ENCODE measurements at regions not wholly inside any gene's neighbourhood (a gene's known extent, or its start where the extent isn't known, plus 50 kb on each side); places are given as distances from the start of the nearest gene placed in this dataset.

- no peak for DNase-seq (ENCODE audit: low read depth, low spot score)
- H3K4me1 ChIP-seq (ENCODE audit: insufficient read depth, insufficient read length) = peaks cover 12% of the 10 kb centered on the region
- H3K36me3 ChIP-seq (ENCODE audit: insufficient read depth, insufficient read length, low read length) = no peaks in the 10 kb centered on the region
- no peak overlapping the region for H3K4me3 ChIP-seq (ENCODE audit: insufficient read length, low read depth)
- no peaks in the 10 kb centered on the region for H3K9me3 ChIP-seq (ENCODE audit: insufficient read depth, low read length)
- no peak overlapping the region for H3K9ac ChIP-seq (ENCODE audit: insufficient read length, low read depth)
- H3K27me3 ChIP-seq (ENCODE audit: insufficient read depth, insufficient read length) = no peaks in the 10 kb centered on the region
- TF ChIP-seq ZNF274 (IDR thresholded peaks at IDR 0.05; ENCODE audit: low read depth, low read length) (no peak), SUZ12 (IDR thresholded peaks at IDR 0.05; ENCODE audit: extremely low read depth, insufficient read depth, insufficient read length) (no peak), YY1 (IDR thresholded peaks at IDR 0.05; ENCODE audit: insufficient read depth, insufficient read length) (no peak)
Observed at GRCh38 chr1:29703596-29704370, 467.5 kb downstream of the PTPRU start.

- TF ChIP-seq SUZ12 (IDR thresholded peaks at IDR 0.05; ENCODE audit: extremely low read depth, insufficient read depth, insufficient read length) (no peak), ZNF274 (IDR thresholded peaks at IDR 0.05; ENCODE audit: low read depth, low read length) (no peak), YY1 (IDR thresholded peaks at IDR 0.05; ENCODE audit: insufficient read depth, insufficient read length) (no peak)
- Histone ChIP-seq H3K4me1 (ENCODE audit: insufficient read depth, insufficient read length) (peaks cover 17% of the 10 kb centered on the region), H3K4me3 (ENCODE audit: insufficient read length, low read depth) (no peak overlapping the region), H3K9ac (ENCODE audit: insufficient read length, low read depth) (no peak overlapping the region), H3K27me3 (ENCODE audit: insufficient read depth, insufficient read length) (no peaks in the 10 kb centered on the region), H3K36me3 (ENCODE audit: insufficient read depth, insufficient read length, low read length) (no peaks in the 10 kb centered on the region), H3K9me3 (ENCODE audit: insufficient read depth, low read length) (no peaks in the 10 kb centered on the region)
- no peak for DNase-seq (ENCODE audit: low read depth, low spot score)
Observed at GRCh38 chr1:29700491-29700890, 464.2 kb downstream of the PTPRU start.

GRCh38 chr1:29698626-29699025, 462.3 kb downstream of the PTPRU start:
- Histone ChIP-seq H3K9me3 (ENCODE audit: insufficient read depth, low read length) (0 out of 2 replicates have a peak, but pooled peaks cover 4% of the 10 kb centered on the region), H3K27me3 (ENCODE audit: insufficient read depth, insufficient read length) (no peaks in the 10 kb centered on the region), H3K4me1 (ENCODE audit: insufficient read depth, insufficient read length) (peaks cover 14% of the 10 kb centered on the region), H3K9ac (ENCODE audit: insufficient read length, low read depth) (no peak overlapping the region), H3K36me3 (ENCODE audit: insufficient read depth, insufficient read length, low read length) (no peaks in the 10 kb centered on the region), H3K4me3 (ENCODE audit: insufficient read length, low read depth) (no peak overlapping the region)
- DNase-seq (ENCODE audit: low read depth, low spot score) = no peak
- TF ChIP-seq ZNF274 (IDR thresholded peaks at IDR 0.05; ENCODE audit: low read depth, low read length) (no peak), SUZ12 (IDR thresholded peaks at IDR 0.05; ENCODE audit: extremely low read depth, insufficient read depth, insufficient read length) (no peak), YY1 (IDR thresholded peaks at IDR 0.05; ENCODE audit: insufficient read depth, insufficient read length) (no peak)

- peak; percentile 68 for DNase-seq (ENCODE audit: low read depth, low spot score)
- H3K36me3 ChIP-seq (ENCODE audit: insufficient read depth, insufficient read length, low read length) = no peaks in the 10 kb centered on the region
- TF ChIP-seq YY1 (IDR thresholded peaks at IDR 0.05; ENCODE audit: insufficient read depth, insufficient read length) (no peak), SUZ12 (IDR thresholded peaks at IDR 0.05; ENCODE audit: extremely low read depth, insufficient read depth, insufficient read length) (no peak), ZNF274 (IDR thresholded peaks at IDR 0.05; ENCODE audit: low read depth, low read length) (no peak)
- H3K4me1 ChIP-seq (ENCODE audit: insufficient read depth, insufficient read length) = peaks cover 14% of the 10 kb centered on the region
- H3K9ac ChIP-seq (ENCODE audit: insufficient read length, low read depth) = no peak overlapping the region
- 0 out of 2 replicates have a peak, but pooled peaks cover 4% of the 10 kb centered on the region for H3K9me3 ChIP-seq (ENCODE audit: insufficient read depth, low read length)
- no peaks in the 10 kb centered on the region for H3K27me3 ChIP-seq (ENCODE audit: insufficient read depth, insufficient read length)
- no peak overlapping the region for H3K4me3 ChIP-seq (ENCODE audit: insufficient read length, low read depth)
Observed at GRCh38 chr1:29698033-29698432, 461.7 kb downstream of the PTPRU start.

- no peak for DNase-seq (ENCODE audit: low read depth, low spot score)
- Histone ChIP-seq H3K9ac (ENCODE audit: insufficient read length, low read depth) (no peak overlapping the region), H3K4me1 (ENCODE audit: insufficient read depth, insufficient read length) (peaks cover 14% of the 10 kb centered on the region), H3K27me3 (ENCODE audit: insufficient read depth, insufficient read length) (no peaks in the 10 kb centered on the region), H3K4me3 (ENCODE audit: insufficient read length, low read depth) (no peak overlapping the region), H3K9me3 (ENCODE audit: insufficient read depth, low read length) (0 out of 2 replicates have a peak, but pooled peaks cover 4% of the 10 kb centered on the region), H3K36me3 (ENCODE audit: insufficient read depth, insufficient read length, low read length) (no peaks in the 10 kb centered on the region)
- TF ChIP-seq ZNF274 (IDR thresholded peaks at IDR 0.05; ENCODE audit: low read depth, low read length) (no peak), YY1 (IDR thresholded peaks at IDR 0.05; ENCODE audit: insufficient read depth, insufficient read length) (no peak), SUZ12 (IDR thresholded peaks at IDR 0.05; ENCODE audit: extremely low read depth, insufficient read depth, insufficient read length) (no peak)
Observed at GRCh38 chr1:29697391-29697780, 461.1 kb downstream of the PTPRU start.

GRCh38 chr1:29696656-29697390, 460.5 kb downstream of the PTPRU start:
- H3K9ac ChIP-seq (ENCODE audit: insufficient read length, low read depth) = no peak overlapping the region
- H3K27me3 ChIP-seq (ENCODE audit: insufficient read depth, insufficient read length) = no peaks in the 10 kb centered on the region
- no peak overlapping the region for H3K4me3 ChIP-seq (ENCODE audit: insufficient read length, low read depth)
- H3K9me3 ChIP-seq (ENCODE audit: insufficient read depth, low read length) = 0 out of 2 replicates have a peak, but pooled peaks cover 4% of the 10 kb centered on the region
- H3K4me1 ChIP-seq (ENCODE audit: insufficient read depth, insufficient read length) = peaks cover 14% of the 10 kb centered on the region
- no peaks in the 10 kb centered on the region for H3K36me3 ChIP-seq (ENCODE audit: insufficient read depth, insufficient read length, low read length)
- TF ChIP-seq ZNF274 (IDR thresholded peaks at IDR 0.05; ENCODE audit: low read depth, low read length) (no peak), YY1 (IDR thresholded peaks at IDR 0.05; ENCODE audit: insufficient read depth, insufficient read length) (no peak), SUZ12 (IDR thresholded peaks at IDR 0.05; ENCODE audit: extremely low read depth, insufficient read depth, insufficient read length) (no peak)
- no peak for DNase-seq (ENCODE audit: low read depth, low spot score)

GRCh38 chr1:29695803-29696202, 459.5 kb downstream of the PTPRU start:
- peaks cover 14% of the 10 kb centered on the region for H3K4me1 ChIP-seq (ENCODE audit: insufficient read depth, insufficient read length)
- DNase-seq (ENCODE audit: low read depth, low spot score) = no peak
- no peak overlapping the region for H3K9ac ChIP-seq (ENCODE audit: insufficient read length, low read depth)
- TF ChIP-seq ZNF274 (IDR thresholded peaks at IDR 0.05; ENCODE audit: low read depth, low read length) = no peak
- TF ChIP-seq SUZ12 (IDR thresholded peaks at IDR 0.05; ENCODE audit: extremely low read depth, insufficient read depth, insufficient read length) = no peak
- TF ChIP-seq YY1 (IDR thresholded peaks at IDR 0.05; ENCODE audit: insufficient read depth, insufficient read length) = no peak
- H3K9me3 ChIP-seq (ENCODE audit: insufficient read depth, low read length) = 0 out of 2 replicates have a peak, but pooled peaks cover 4% of the 10 kb centered on the region
- H3K4me3 ChIP-seq (ENCODE audit: insufficient read length, low read depth) = no peak overlapping the region
- H3K27me3 ChIP-seq (ENCODE audit: insufficient read depth, insufficient read length) = no peaks in the 10 kb centered on the region
- no peaks in the 10 kb centered on the region for H3K36me3 ChIP-seq (ENCODE audit: insufficient read depth, insufficient read length, low read length)

Data from NT2/D1 (cell line).